NCI-H2196 (cell line): ENCODE measurements at regions not wholly inside any gene's neighbourhood (a gene's known extent, or its start where the extent isn't known, plus 50 kb on each side); places are given as distances from the start of the nearest gene placed in this dataset.

Source experiments
- DNase-seq: peaks from one replicate; lab custom pipeline; 2025; ENCODE audit not compliant: unreplicated experiment; lab: John Stamatoyannopoulos, UW

DNA sequence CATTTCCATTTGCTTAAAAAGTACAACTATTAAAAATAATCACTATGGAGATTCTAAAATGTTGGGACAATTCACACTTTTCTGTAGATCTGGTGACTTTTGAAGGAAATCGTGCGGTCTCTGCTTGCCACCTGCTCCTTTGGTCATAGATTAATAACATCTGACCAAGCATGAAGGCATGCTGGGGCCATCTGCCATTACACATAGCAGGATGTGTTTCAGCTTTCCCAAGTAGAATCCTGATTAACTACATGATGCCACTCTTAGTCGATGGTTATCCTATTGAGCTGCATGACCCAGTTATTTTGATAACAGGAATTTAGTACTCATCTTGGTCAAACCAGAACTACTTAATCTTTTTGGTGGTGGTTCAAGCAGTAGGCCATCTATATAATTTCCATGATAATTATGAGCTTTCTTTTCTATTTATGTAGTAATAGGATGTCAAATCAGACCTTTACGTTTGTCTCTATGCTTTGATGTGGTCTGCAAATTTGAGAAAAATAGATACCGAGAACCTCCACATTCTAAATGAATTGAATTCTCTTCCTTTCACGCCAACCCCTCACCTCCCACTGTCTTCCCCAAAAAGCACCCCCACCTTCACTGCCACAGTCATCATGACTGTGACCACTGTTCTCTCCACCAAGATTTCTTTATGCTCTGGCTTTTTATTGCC lies 158.1 kb downstream of the DIPK2A start:
- DNase-seq = no peak

DNA sequence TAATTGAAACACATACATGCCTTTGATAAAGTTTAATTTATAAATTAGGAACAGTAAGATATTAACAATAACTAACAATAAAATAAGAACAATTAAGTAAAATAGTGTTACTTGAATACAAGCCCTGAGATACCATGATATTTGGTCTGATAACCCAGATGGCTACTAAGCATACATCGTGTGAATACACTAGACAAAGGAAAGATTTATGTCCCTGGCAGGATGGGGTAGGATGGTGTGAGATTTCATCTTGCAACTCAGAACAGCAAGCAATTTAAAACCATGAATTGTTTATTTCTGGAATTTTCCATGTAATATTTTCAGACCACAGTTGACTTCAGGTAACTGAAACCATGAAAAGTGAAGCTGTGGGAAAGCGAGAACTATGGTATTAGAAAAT lies 169.5 kb downstream of the DIPK2A start:
- no peak for DNase-seq

DNA sequence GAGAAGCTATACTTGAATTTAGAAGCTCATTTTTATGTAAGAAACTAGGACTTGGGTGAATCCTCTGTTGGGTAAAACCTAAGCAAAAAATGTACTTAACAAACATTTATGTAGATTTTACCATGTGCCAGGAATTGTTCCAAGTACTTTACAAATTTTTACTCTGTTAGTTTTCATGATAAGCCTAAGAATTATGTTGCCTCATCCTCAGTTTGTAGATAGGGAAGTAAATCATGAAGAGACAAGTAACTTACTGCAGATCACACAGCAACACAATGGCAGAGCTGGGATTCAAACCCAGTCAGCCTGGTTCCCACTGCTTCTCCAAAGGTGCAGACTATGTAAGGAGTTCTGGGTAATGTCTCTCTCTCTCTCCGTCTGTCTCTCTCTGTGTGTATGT lies 169.9 kb downstream of the DIPK2A start:
- no peak for DNase-seq

DNA sequence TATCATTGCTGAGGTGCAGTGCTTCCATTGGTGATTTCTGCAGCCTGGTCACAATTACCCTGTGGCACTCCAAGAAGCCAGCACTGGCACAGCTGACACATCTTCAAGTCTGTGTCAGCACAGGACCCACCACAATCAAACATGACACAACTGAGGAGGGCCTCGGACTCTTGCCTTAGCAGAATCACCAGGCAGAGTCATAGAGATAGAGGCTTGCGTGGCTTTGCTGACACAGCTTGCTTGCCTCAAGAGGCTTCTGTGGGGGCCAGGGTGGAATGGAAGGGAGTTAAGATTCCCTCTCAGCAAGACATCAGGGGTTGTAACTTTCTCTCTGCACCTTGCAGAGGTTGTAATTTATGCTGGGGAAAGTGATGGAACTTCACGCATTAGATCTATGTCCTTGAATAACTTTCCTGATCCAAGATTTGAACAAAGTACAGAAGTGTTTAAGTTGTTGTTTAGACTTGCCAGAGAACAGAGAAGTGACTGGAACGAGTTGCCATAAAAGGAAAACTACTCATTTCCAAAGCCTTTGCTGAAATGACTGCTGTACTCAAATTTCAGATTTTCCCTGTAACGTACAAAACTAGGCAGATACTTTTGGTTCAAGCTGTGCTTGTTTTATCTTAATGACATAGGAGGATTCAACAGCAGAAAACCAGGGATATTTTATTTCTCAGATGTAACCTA lies 170.7 kb downstream of the DIPK2A start:
- no peak for DNase-seq

DNA sequence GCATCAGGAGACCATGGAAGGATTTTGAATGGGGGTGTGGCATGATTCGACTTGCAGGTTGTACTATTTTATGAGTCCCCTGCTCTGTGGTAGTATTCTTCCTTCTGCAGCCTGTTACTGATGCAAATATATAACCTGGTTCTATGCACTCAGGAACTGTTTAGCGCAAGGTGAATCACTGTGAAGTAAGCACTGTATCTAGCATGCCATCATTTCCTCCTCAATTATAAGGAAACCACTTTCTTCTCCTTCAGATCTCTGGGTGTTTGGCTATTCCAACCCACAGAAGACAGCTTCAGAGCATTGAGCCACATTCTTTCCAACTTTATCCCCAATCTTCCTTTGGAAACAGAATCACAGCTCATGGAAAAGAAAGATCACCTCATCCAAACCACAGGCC lies 176.7 kb downstream of the DIPK2A start:
- no peak for DNase-seq

DNA sequence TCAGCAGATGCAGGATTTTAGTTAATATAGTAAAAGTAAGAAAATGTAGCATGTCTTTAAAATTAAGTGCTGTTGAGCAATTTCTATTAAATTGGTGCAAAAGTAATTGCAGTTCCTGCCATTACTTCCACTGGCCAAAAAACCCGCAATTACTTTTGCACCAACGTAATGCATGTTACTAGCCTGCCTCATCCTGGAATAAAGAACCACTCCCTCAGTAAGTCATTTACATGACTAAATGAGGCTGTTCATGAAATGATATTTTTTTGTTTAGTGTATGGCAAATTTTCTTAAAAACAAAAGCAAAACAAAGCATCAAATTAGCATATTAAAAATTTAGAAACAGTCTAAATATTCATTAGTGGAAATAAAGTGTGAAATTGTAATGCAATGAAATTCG lies 180.4 kb downstream of the DIPK2A start:
- DNase-seq = no peak

DNA sequence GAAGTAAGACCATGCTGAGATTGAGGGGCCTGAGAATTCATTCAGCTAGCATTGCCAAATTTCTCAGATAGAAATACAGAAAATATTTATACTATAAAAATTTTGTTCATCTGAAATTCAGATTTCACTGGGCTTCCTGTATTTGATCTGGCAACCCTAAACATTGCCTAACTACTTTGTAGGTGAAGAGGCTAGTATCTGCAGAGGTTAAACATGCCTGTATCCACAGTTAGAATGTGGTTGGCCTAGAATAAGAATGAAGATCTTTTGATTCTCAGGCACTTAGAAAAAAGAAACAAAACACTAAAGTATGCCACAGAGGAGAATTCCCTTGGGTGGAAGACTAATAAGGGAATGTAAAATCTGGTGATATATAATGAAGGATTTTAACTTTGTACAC lies 189.0 kb downstream of the DIPK2A start:
- no peak for DNase-seq

DNA sequence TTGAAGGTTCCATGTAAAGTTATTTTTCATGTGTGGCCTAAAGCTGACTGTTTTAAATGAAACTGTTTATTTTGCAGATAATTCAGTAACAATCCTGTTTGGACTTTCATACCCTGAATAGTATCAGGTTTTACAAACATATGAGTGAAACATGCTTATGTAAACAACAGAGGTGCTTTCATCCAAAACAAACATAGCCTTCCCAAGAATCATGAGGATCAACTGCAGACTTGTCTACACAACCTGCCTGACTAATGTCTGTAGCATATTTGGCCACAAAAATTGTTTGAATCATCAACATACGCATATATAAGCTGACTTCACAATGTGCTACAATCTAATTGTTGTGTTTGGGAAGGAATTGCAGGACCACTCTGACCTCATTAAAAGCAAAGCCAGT lies 190.4 kb downstream of the DIPK2A start:
- no peak for DNase-seq

DNA sequence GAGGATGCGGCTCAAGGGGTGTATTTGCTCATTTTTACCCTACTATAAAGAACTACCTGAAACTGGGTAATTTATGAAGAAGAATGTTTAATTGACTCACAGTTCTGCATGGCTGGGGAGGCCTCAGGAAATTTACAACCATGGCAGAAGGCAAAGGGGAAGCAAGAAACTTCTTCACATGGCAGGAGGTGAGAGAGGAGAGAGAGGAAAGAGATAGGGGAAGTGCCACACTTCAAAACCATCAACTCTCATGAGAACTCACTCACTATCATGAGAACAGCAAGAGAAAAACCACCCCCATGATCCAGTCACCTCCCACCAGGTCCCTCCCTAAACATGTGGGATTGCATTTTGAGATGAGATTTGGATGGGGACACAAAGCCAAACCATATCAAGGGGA lies 192.7 kb downstream of the DIPK2A start:
- no peak for DNase-seq

DNA sequence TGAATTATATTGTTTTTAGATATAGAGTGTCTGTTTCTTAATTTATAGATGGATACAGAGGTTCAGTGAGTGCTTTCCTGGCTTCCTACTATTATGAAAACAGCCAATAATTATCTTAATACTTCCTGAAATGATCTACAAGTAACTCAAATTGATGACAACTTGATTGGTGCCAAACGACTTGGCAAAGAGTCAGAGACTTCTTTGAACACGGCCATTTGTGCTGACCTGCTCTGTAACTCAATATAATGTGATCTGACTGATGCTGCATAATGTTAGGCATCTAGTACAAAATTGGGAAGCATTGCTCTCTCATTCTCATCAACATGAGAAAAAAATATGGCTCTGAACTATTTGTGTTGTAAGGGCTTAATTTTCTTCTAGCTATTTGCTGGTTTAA lies 193.9 kb downstream of the DIPK2A start:
- no peak for DNase-seq

DNA sequence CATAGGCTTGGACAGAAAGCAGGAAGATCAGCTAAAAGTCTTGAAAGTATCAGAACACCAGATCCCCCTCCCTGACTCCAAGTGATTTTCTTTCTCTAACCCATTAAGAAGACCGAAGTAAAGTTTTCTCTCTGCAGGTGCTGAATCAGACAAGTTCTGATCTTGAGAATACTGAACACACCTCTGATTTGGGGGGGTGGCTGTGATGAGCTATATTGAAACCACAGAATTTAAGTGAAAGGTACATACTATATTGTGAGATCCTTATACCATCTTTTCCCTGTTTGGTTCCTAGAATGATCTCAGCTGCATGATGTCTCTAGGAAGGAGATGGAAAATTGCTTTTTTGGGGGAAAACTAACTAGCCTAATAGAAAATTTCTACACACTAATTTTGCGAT lies 196.0 kb downstream of the DIPK2A start:
- no peak for DNase-seq

DNA sequence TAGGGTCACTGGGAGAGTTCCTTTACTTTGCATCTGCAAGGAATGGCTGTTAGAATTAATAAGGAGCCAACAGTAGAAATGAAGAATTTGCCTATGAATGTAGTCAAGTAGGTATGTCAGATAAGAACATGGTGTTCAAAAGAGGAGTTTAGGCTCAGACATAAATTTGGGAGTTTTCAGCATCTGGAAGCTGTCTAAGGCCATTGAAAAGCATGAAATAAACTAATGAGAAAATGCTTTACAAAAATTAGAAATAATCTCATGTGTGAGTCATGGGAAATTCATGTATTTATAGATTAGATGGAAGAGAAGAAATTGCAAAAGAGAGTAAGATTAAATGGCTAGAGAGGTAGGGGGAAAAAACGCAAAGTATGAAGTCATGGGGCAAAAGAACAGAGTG lies 201.9 kb downstream of the DIPK2A start:
- DNase-seq = no peak

DNA sequence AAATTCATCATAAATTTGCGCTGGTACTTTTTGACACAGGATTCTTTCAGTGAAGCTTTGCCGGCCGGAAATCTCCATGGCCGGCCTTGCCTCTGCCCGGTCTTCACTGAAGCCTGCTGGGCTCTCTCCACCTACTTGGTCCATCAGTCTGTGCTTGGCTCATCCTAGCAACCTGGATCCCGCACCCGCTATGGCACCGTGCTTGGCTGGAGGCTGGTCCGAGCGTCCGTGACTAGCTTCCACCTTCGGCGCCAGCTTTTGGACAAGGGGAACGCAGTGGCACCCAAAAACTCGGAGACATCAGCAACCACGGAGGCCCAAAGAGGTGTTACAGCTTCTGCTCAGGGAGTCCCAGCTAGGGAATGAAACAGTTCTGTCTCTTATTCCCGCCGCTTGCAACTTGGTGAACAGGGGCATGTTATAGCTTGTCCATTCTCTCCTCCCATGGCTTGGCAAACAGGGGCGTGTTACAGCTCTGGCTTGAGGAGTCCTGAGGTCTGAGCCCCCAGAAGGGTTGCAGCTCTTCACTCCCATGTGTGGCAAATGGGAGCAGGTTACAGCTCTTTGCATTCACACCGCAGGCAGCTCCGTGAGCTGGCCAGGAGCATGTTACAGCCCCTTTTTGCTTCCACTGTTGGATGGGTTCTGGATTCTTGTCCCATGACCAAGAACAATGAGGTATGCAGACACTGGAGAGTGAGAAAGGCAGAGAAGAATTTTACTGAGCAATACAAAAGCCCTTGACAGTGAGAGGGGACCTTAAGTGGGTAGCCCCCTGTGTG lies 204.2 kb downstream of the DIPK2A start:
- no peak for DNase-seq

DNA sequence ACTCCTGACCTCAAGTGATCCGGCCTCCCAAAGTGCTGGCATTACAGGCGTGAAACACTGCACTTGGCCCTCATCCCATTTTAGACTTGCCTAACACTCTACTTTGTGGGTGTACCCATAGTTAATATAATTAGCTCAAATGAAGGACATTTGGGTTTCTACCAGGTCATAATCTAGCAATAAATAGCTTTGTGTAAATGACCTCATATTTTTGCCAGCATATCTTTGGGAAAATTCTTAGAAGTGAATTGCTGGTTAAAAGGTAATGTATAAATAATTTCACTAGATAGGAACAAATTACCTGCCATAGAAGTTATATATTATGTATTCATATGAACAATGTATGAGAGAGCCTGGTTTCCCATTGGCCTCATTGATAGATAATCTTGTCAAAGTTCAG lies 206.0 kb downstream of the DIPK2A start:
- DNase-seq = no peak

DNA sequence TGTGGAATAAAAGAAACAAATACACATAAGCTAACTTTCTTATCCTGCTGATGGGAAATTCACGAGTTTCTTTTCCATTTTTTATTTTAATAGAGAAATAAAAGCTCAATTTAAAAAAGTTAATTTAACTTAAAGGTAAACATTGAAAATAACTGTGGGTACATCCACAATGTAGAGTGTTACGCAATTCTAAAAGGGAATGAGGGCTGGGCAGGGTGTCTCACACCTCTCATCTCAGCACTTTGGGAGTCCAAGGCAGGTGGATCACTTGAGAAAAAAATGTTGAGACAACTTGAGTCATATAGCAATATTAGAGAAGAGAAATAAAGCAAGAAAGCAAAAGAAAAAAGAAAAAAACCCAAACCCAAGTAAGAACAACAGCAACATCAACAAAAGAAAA lies 207.0 kb downstream of the DIPK2A start:
- no peak for DNase-seq

DNA sequence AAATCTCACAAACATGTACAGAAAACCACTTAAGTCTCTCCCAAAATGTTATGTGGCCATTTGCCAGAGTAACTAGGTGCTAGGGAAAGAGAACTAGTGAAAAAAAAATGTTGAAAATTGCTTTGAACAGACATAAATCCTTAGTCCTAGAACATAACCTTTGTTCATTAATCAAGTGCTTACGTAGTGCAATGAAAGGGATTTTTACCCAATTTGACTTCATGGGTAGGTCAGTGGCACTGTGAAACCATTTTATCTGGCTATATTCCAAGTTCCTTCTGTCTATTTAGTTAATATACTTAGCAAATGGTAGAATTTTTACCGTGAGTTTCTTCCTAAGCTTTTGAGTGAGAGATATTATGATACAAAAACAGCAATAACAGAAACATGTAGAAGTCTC lies 209.4 kb downstream of the DIPK2A start:
- DNase-seq = no peak

DNA sequence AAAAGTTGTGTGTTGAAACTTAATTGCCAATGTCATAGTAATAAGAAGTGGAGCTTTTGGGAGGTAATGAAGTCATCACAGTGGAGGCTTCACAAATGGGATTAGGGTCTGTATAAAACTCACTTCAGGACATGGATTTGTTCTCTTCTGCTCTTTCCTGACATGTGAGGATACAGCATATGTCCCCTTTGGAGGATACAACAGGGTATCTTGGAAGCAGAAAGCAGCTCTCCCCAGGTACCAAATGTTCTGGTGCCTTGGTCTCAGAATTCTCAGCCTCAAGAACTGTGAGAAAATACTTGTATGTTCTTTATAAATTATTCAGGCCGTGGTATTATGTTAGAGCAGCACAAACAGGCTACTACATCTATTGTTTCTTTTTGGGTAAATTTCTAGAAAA lies 210.9 kb downstream of the DIPK2A start:
- DNase-seq = no peak

DNA sequence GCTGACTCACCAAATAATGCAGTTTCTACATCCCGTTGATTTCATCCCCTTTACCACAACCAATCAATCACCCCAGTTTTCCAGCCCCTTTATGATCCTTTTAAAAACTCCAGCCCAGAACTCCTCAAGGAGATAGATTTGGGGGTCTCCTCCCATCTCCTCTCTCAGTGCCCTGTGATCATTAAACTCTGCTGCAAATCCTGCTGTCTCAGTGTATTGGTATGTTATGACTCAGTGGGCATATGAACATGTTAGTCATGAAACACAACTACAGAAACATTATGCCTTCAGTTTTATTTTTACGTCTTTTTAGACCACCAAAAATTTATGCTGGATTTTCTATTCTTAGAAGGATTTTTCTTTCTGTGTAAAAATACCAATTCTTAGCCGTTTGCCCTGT lies 213.7 kb downstream of the DIPK2A start:
- no peak for DNase-seq

DNA sequence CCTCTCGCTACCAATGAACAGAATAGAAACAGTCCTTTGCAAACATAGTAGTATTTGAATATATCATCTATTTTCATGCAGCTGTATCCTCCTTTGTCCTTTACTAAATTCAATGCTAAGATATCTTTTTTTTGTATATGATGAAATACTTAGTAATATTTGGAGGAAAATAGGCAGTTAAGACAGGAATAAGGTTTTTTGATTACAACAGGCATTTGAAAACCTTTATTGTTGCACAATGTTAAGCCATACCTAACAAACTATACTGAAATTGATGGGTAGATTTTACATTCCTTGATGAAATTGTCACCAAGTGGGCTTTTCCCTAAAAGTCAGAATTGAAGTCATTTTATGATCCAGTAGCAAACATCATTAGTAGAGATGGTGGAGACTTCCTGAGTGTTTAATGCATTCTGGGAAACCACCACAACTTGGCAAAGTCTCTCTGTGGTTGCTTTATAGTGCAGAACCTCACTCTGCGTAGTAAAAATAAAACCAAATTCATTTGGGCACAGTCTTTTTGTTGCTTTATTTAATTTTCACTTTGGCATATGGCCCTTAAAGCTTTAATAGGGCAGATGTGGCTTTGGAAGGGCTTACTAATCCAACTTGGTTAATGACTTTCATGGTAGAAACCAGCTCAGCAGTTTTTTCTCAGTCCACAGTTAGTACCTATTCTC lies 216.0 kb downstream of the DIPK2A start:
- no peak for DNase-seq

DNA sequence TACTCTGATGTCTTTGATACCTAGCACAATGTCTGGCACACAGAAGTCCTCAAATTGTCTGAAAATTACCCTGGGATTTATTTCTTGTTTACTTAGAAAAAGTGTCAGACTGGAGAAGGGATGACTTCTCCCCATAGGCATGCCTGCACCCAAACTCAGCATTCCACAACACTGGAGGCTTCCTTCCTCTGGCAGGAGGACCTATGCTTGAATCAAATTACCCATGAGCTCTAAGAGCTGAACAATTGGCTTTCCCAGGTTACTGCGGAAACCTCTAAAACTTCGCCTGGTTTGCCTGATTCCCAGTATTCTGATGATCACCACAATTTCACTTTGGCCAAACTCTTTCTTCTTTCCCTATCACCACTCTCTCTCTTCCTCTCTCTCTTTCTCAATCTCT lies 217.4 kb downstream of the DIPK2A start:
- no peak for DNase-seq

DNA sequence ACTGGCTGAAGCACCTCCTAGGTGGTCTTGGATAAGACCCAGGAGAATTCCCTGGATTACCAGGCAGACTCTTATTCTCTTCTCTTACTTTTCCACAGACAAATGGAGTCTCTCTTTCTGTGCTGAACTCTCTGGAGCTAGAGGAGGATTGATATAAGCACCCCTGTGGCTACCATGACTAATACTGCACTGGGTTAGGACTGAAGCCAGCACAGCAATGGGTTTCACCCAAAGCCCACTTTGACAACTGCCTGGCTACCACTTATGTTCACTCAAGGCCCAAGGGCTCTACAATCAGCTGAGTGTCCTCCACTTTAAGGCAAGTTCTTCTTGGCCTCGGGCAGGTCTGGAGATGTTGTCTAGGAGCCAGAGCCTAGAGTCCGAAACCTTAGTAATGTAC lies 225.5 kb downstream of the DIPK2A start:
- no peak for DNase-seq

DNA sequence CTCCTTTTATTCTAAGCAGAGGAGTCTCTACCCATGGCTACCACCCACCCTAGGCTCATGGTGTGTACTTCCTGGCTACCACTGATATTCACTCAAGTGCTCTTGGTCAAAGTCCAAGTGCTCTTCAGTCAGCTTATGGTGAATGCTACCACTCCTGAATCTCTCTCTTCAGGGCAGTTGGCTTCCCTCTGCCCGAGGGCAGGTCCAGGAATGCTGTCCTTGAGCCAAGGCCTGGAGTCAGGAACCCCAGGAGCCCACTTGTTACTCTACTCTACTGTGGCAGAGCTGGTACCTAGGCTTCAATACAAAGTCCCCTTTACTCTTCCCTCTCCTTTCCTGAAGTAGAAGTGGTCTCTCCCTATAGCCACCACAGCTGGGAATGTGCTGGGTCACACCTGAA lies 226.0 kb downstream of the DIPK2A start:
- DNase-seq = no peak
